Small intestine (tissue), 7 donors: ENCODE measurements at regions not wholly inside any gene's neighbourhood (a gene's known extent, or its start where the extent isn't known, plus 50 kb on each side); places are given as distances from the start of the nearest gene placed in this dataset.
"Not testable (repeated sequence)": the region's sequence is repeated elsewhere in the genome, so short reads cannot be mapped to it uniquely, and the experiment has no call there.

Experiments
- DNase-seq, 2 donors: peaks; one replicate each; pipeline versions ENCODE4 v3.0.0 to v3.0.0-alpha.2; 2013
- FAIRE-seq: peaks from 2 replicates; lab custom pipeline; 2012; peaks lifted over from hg19 to GRCh38; lab: Jason Lieb, UNC
- H3K27ac ChIP-seq, 3 donors: one replicate each; pipeline ENCODE4 v1.5.1; 2013; ENCODE audit warnings: low read length in 2 of 3, mild to moderate bottlenecking in 2 of 3, control low read depth in 1 of 3, inconsistent platforms in 1 of 3, low read depth in 1 of 3, moderate library complexity in 1 of 3
- H3K27me3 ChIP-seq, 3 donors: one replicate each; pipeline ENCODE4 v1.6.1; 2013; ENCODE audit warnings: low read length in 3 of 3, inconsistent platforms in 1 of 3; ENCODE audit not compliant: control insufficient read depth in 3 of 3, insufficient read depth in 3 of 3
- H3K36me3 ChIP-seq, 3 donors: one replicate each; pipeline ENCODE4 v1.6.1; 2013; ENCODE audit warnings: low read length in 3 of 3, inconsistent platforms in 1 of 3, low read depth in 1 of 3, mild to moderate bottlenecking in 1 of 3, moderate library complexity in 1 of 3; ENCODE audit not compliant: control insufficient read depth in 3 of 3, insufficient read depth in 2 of 3
- H3K4me1 ChIP-seq, 3 donors: one replicate each; pipeline ENCODE4 v1.6.1; 2013; ENCODE audit warnings: low read length in 2 of 3, inconsistent platforms in 1 of 3, low read depth in 1 of 3, mild to moderate bottlenecking in 1 of 3, moderate library complexity in 1 of 3; ENCODE audit not compliant: control insufficient read depth in 3 of 3, insufficient read depth in 2 of 3
- H3K4me3 ChIP-seq, 3 donors: one replicate each; pipeline ENCODE4 v1.5.1; 2013; ENCODE audit warnings: low read length in 3 of 3, control low read depth in 1 of 3, inconsistent platforms in 1 of 3, low read depth in 1 of 3, mild to moderate bottlenecking in 1 of 3, moderate library complexity in 1 of 3
- H3K9me3 ChIP-seq, 2 donors: one replicate each; pipeline ENCODE4 v1.6.1; 2013; ENCODE audit warnings: low read depth in 1 of 2, low read length in 1 of 2; ENCODE audit not compliant: control insufficient read depth in 2 of 2, insufficient read depth in 1 of 2
- WGBS, 3 donors: extraction: QIAGEN DNeasy Blood & Tissue Kit; methylation state at CpG; one replicate each; pipeline ENCODE4 v1.1.7; 2013; 5-methylcytosine and 5-hydroxymethylcytosine counted together
- donor health status: healthy with polysubstance abuse.
- donor health status: control.
- donor health status: control.
- donor health status: Bipolar disorder and iron deficiency.
- donor health status: healthy.

GRCh38 chr5:84961193-84961592 lies 576.5 kb upstream of the EDIL3 start:
- no peaks in the 10 kb centered on the region for H3K4me1 ChIP-seq
- DNase-seq: no peak
- H3K27me3 ChIP-seq: no peaks in the 10 kb centered on the region
- no peak for FAIRE-seq
- no peaks in the 10 kb centered on the region for H3K36me3 ChIP-seq
- H3K4me3 ChIP-seq: no peak overlapping the region
- peaks cover 0 to 10% of the 10 kb centered on the region in 2 donors for H3K9me3 ChIP-seq
- H3K27ac ChIP-seq: no peak overlapping the region
- 83 to 96% (median 83%) methylated on average over 9 of the region's 9 CpGs for WGBS, 3 donors

DNA sequence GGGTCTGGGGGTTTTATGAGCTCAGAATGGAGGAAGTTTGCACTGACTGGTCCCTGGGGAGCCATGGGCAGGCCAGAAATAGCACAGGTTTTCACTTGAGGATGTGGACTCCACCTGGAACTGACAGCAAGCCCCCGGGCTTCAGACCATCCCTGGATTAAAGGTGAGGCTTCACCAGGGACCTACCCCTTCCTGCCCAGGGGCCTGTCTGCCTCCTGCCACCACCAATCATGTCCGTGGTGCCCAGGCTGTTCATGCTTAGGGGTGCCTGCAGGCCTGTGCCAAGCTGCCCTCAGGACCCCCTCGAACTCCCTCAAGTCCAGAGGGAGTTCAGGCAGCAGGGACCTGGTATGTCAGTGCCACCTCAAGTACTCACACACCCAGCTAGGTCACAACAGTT lies 577.2 kb upstream of the EDIL3 start:
- H3K27me3 ChIP-seq: no peaks in the 10 kb centered on the region
- H3K9me3 ChIP-seq: peaks cover 0 to 10% of the 10 kb centered on the region in 2 donors
- H3K27ac ChIP-seq: no peak overlapping the region
- H3K4me3 ChIP-seq: no peak overlapping the region
- FAIRE-seq (no peak), DNase-seq (no peak)
- H3K36me3 ChIP-seq: no peaks in the 10 kb centered on the region
- no peaks in the 10 kb centered on the region for H3K4me1 ChIP-seq
- WGBS, 3 donors: 37 to 74% (median 54%) methylated on average over 3 of the region's 3 CpGs

DNA sequence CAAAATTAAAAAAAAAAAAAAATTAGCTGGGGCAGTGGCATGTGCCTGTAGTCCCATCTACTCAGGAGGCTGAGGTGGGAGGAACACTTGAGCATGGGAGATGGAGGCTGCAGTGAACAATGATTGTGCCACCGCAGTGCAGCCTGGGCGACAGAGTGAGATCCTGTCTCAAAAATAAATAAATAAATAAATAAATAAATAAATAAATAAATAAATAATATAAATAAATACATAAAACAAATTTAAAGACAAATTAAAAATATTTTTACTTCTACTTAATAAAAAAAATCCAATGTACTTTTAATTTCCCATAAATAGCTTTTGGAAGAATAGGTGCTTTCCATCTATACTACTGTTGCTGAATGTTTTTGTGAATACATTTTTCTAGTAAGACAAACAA lies 598.4 kb upstream of the EDIL3 start:
- FAIRE-seq: no peak
- H3K4me1 ChIP-seq: no peaks in the 10 kb centered on the region
- no peaks in the 10 kb centered on the region for H3K36me3 ChIP-seq
- H3K9me3 ChIP-seq: no peaks in the 10 kb centered on the region
- 43 to 85% (median 65%) methylated on average over 2 of the region's 2 CpGs for WGBS, 3 donors
- no peak overlapping the region for H3K27ac ChIP-seq
- no peak for DNase-seq
- no peak overlapping the region for H3K4me3 ChIP-seq
- H3K27me3 ChIP-seq: no peaks in the 10 kb centered on the region

GRCh38 chr5:84985148-84985547 lies 600.5 kb upstream of the EDIL3 start:
- Histone ChIP-seq H3K27ac (no peak overlapping the region), H3K9me3 (no peaks in the 10 kb centered on the region), H3K4me3 (no peak overlapping the region), H3K4me1 (no peaks in the 10 kb centered on the region), H3K27me3 (no peaks in the 10 kb centered on the region), H3K36me3 (no peaks in the 10 kb centered on the region)
- WGBS, 3 donors: 32 to 43% (median 38%) methylated on average over 3 of the region's 3 CpGs
- FAIRE-seq (no peak), DNase-seq (no peak)

GRCh38 chr5:84986688-84987087 lies 602.0 kb upstream of the EDIL3 start:
- no peaks in the 10 kb centered on the region for H3K36me3 ChIP-seq
- H3K4me1 ChIP-seq: no peaks in the 10 kb centered on the region
- FAIRE-seq (no peak), DNase-seq (no peak)
- H3K4me3 ChIP-seq: no peak overlapping the region
- no peak overlapping the region for H3K27ac ChIP-seq
- WGBS, 3 donors: 74 to 86% (median 77%) methylated on average over 7 of the region's 7 CpGs
- H3K27me3 ChIP-seq: no peaks in the 10 kb centered on the region
- H3K9me3 ChIP-seq: no peaks in the 10 kb centered on the region

DNA sequence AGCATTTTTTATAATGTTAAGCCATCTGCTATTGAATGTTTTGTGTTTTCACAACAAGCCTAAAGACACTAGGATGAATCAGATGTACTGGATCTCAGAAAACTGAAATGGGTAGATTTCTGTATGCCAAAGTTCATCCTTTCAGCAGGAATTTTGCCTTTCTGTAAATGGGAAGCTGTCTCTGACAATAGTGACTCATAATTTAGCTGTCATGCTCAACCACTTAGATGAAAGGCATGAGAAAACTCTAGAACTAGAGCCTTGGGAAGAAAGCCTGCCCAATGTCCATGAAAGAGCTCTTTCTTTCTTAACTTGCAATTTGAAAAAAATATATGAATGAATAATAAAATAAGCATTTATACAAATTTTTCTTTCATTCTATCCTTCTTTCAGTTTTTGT lies 616.0 kb upstream of the EDIL3 start:
- FAIRE-seq: no peak

GRCh38 chr5:85002026-85002425 lies 617.3 kb upstream of the EDIL3 start:
- H3K27me3 ChIP-seq, H3K4me3 ChIP-seq, DNase-seq, H3K36me3 ChIP-seq, FAIRE-seq, H3K4me1 ChIP-seq, H3K27ac ChIP-seq, H3K9me3 ChIP-seq: not testable (repeated sequence)
- WGBS, 3 donors: 85 to 91% (median 89%) methylated on average over 9 of the region's 9 CpGs

More for the DNA sequence above, 616.0 kb upstream of the EDIL3 start:
- no peaks in the 10 kb centered on the region for H3K27me3 ChIP-seq
- DNase-seq: no peak
- H3K4me1 ChIP-seq: no peaks in the 10 kb centered on the region
- H3K4me3 ChIP-seq: no peak overlapping the region
- no peaks in the 10 kb centered on the region for H3K36me3 ChIP-seq
- no peak overlapping the region for H3K27ac ChIP-seq
- no peaks in the 10 kb centered on the region for H3K9me3 ChIP-seq

DNA sequence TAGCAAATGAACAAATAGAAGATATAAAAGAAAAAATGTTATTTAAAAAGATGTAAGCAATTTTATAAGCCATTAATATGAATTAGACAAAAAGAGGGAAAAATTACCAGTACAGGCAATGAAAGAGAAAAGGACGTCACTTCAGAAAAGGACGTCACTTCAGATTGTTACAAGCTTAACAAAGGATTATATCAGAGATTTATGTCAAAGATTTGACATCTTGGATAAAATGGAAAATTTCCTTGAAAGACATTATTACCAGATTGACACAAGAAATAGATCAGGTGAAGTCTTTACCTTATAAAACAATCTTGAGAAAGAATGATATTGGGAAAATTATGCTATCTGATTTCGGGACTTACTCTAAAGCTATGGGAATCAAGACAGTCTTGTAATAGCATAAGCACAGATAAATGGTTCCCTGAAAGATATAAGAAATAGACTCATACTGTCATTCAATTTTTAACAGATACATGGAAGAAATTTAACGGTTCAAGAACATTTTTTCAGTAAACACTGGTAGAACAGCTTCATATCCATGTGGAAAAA lies 625.4 kb upstream of the EDIL3 start:
- no peaks in the 10 kb centered on the region for H3K36me3 ChIP-seq
- no peak for DNase-seq
- no peaks in the 10 kb centered on the region for H3K9me3 ChIP-seq
- H3K4me3 ChIP-seq: no peak overlapping the region
- WGBS, 3 donors: 82 to 83% (median 82%) methylated on average over 4 of the region's 4 CpGs
- no peak overlapping the region for H3K27ac ChIP-seq
- no peaks in the 10 kb centered on the region for H3K4me1 ChIP-seq
- no peaks in the 10 kb centered on the region for H3K27me3 ChIP-seq
- no peak for FAIRE-seq

DNA sequence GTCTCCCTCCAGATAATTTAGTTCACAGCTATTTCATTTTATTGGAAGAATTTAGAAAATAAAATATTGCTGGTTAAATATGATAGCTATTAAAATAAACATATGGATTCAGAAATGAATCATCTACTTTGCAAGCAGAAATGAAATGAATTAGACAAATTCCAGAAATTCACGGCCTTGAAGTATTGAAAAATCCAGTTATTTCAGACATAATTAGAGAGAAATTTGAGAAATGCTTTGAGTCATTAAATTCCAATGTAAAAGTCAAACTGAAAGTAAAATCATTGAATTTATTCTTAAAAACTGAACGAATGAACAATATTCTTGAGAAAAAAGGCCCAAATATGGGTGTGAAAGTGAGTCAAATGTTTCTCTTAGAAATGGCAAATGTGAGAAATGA lies 632.6 kb upstream of the EDIL3 start:
- FAIRE-seq (no peak), DNase-seq (no peak)
- 66 to 82% (median 79%) methylated on average over 2 of the region's 2 CpGs for WGBS, 3 donors
- Histone ChIP-seq H3K4me3 (no peak overlapping the region), H3K27ac (no peak overlapping the region), H3K4me1 (no peaks in the 10 kb centered on the region), H3K36me3 (no peaks in the 10 kb centered on the region), H3K9me3 (no peaks in the 10 kb centered on the region), H3K27me3 (no peaks in the 10 kb centered on the region)
